Stomach (tissue), 8 donors: ENCODE measurements at regions not wholly inside any gene's neighbourhood (a gene's known extent, or its start where the extent isn't known, plus 50 kb on each side); places are given as distances from the start of the nearest gene placed in this dataset.
A peak's percentile ranks its signal among the peaks of the same experiment; 100 is the strongest.

Experiments
- DNase-seq, 2 donors: peaks; one replicate each; pipeline versions ENCODE4 v3.0.0 to v3.0.0-alpha.2; 2013 to 2019
- H3K27ac ChIP-seq, 5 donors: fragments of 200-600 bp in 4 of 5; sonication (generic) in 4 of 5; one replicate each; pipeline ENCODE4 v1.5.1; 2013 to 2019; ENCODE audit warnings: mild to moderate bottlenecking in 1 of 5, moderate library complexity in 1 of 5
- H3K27me3 ChIP-seq, 3 donors: fragments of 200-600 bp; sonication (generic); one replicate each; pipeline ENCODE4 v1.5.1; 2017 to 2019; ENCODE audit warnings: mixed run types in 1 of 3
- H3K36me3 ChIP-seq, 4 donors: fragments of 200-600 bp; sonication (generic); 1 replicate in 3 of 4; 2 replicates in 1 of 4; pipeline ENCODE4 v1.5.1; 2016 to 2019
- H3K4me1 ChIP-seq, 4 donors: fragments of 200-600 bp; sonication (generic); one replicate each; pipeline ENCODE4 v1.5.1; 2016 to 2019
- H3K4me3 ChIP-seq, 4 donors: fragments of 200-600 bp; sonication (generic) in 3 of 4; one replicate each; pipeline ENCODE4 v1.5.1; 2016 to 2019; ENCODE audit warnings: mild to moderate bottlenecking in 1 of 4
- H3K9me3 ChIP-seq, 4 donors: fragments of 200-600 bp; sonication (generic); one replicate each; pipeline ENCODE4 v1.5.1; 2016 to 2019
- EP300 ChIP-seq: sonication (generic); formaldehyde crosslinking; IDR thresholded peaks from one replicate; pipeline ENCODE4 v1.6.1; 2017; ENCODE audit warnings: antibody characterized with exemption
- POLR2A ChIP-seq, 4 donors: fragments of 450-650 bp; IDR thresholded peaks; one replicate each; pipeline ENCODE4 v1.6.1; 2016; ENCODE audit warnings: antibody characterized with exemption in 4 of 4, control low read depth in 2 of 4, mild to moderate bottlenecking in 1 of 4, moderate library complexity in 1 of 4
- POLR2AphosphoS5 ChIP-seq, 3 donors: sonication (generic); formaldehyde crosslinking; IDR thresholded peaks; one replicate each; pipeline ENCODE4 v1.6.1; 2016; ENCODE audit warnings: antibody characterized with exemption in 3 of 3
- WGBS, 5 donors: extraction: QIAGEN DNeasy Blood & Tissue Kit in 3 of 5; methylation state at CpG; one replicate each; pipeline versions ENCODE4 v1.1.5 to v1.1.7; 2013 to 2018; 5-methylcytosine and 5-hydroxymethylcytosine counted together
- intact Hi-C: fragments of 100-400 bp; cut with DNase I; formaldehyde crosslinking; loops from one replicate; pipeline ENCODE4 v1.15.1; 2023; ENCODE audit warnings: low total_unique reads
- TF ChIP-seq, protein P1 (sequence below), 7 experiments: fragments of 450-650 bp in 4 of 7; fragments of 200-600 bp in 3 of 7; sonication (generic) in 3 of 7; IDR thresholded peaks; one replicate each; pipeline ENCODE4 v1.5.1; 2016 to 2019; ENCODE audit warnings: antibody characterized with exemption in 7 of 7, control low read depth in 2 of 7, mild to moderate bottlenecking in 1 of 7
- donor health status: healthy with polysubstance abuse.
- donor health status: Bipolar disorder and iron deficiency.
- donor health status: healthy.

DNA sequence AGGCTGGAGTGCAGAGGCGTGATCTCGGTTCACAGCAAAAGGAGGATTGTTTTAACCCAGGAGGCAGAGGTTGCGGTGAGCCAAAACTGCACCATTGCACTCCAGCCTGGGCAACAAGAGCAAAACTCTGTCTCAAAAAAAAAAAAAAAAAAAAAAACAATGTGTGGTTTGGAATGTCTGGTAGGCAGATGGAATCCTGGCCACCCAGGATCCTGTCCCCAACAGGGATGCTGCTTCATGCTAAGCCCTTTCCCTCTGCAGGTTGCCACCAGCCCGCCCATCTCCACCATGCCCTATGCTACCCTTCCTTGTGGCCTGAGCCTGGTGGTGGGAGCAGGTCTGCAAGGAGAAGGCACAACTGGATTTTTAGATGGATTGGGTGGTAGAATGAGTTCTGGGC lies 129.7 kb upstream of the HAND1 start:
- Histone ChIP-seq H3K36me3 (no peaks in the 10 kb centered on the region), H3K27ac (no peak overlapping the region), H3K27me3 (peaks cover 0 to 74% (median 49%) of the 10 kb centered on the region in 3 donors), H3K4me3 (no peak overlapping the region), H3K4me1 (peaks cover 13 to 28% (median 19%) of the 10 kb centered on the region in 4 donors), H3K9me3 (no peaks in the 10 kb centered on the region)
- DNase-seq, result no peak
- TF ChIP-seq, protein P1, sequence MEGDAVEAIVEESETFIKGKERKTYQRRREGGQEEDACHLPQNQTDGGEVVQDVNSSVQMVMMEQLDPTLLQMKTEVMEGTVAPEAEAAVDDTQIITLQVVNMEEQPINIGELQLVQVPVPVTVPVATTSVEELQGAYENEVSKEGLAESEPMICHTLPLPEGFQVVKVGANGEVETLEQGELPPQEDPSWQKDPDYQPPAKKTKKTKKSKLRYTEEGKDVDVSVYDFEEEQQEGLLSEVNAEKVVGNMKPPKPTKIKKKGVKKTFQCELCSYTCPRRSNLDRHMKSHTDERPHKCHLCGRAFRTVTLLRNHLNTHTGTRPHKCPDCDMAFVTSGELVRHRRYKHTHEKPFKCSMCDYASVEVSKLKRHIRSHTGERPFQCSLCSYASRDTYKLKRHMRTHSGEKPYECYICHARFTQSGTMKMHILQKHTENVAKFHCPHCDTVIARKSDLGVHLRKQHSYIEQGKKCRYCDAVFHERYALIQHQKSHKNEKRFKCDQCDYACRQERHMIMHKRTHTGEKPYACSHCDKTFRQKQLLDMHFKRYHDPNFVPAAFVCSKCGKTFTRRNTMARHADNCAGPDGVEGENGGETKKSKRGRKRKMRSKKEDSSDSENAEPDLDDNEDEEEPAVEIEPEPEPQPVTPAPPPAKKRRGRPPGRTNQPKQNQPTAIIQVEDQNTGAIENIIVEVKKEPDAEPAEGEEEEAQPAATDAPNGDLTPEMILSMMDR (IDR thresholded peaks at IDR 0.05), result no peak
- TF ChIP-seq POLR2AphosphoS5 (IDR thresholded peaks at IDR 0.05) (no peak), POLR2A (IDR thresholded peaks at IDR 0.05) (no peak), EP300 (no peak)
- intact Hi-C loops, result loop anchor here (10.0 kb wide), 1 partner anchor 143 kb away; no protein-coding TSS in a partner anchor
- whole genome bisulfite sequencing, 5 donors, result 87 to 94% (median 91%) methylated on average over 4 of the region's 4 CpGs

DNA sequence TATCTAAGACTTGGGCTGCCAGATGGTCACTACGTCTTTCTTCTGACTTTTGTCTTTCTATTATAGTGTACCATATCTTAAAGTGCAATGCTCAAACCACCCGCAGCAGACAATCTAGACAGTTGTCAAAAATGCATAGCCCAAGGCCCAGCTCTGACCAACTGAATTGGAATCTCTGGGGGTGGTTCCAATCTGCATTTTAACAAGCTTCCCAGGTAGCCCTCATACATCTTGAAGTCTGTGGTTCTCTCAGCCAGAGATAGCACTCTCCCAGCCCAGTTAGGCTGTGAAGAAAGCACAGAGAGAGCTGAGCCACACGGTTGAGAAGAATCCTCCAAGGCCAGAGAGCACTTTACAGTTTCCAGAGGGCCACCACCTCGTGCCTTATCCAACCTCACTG lies 128.2 kb upstream of the HAND1 start:
- intact Hi-C loops, result loop anchor here (10.0 kb wide), 1 partner anchor 141 kb away; no protein-coding TSS in a partner anchor
- Histone ChIP-seq H3K4me3 (no peak overlapping the region), H3K27me3 (peaks cover 0 to 59% (median 37%) of the 10 kb centered on the region in 3 donors), H3K27ac (no peak overlapping the region), H3K36me3 (no peaks in the 10 kb centered on the region), H3K9me3 (no peaks in the 10 kb centered on the region), H3K4me1 (peaks cover 10 to 24% (median 15%) of the 10 kb centered on the region in 4 donors)
- no peak for DNase-seq
- no peak for TF ChIP-seq EP300
- TF ChIP-seq POLR2A (IDR thresholded peaks at IDR 0.05), result no peak
- no peak for TF ChIP-seq POLR2AphosphoS5 (IDR thresholded peaks at IDR 0.05)
- TF ChIP-seq, protein P1 (IDR thresholded peaks at IDR 0.05), result no peak
- 59 to 67% (median 64%) methylated on average over 4 of the region's 4 CpGs for WGBS, 5 donors

DNA sequence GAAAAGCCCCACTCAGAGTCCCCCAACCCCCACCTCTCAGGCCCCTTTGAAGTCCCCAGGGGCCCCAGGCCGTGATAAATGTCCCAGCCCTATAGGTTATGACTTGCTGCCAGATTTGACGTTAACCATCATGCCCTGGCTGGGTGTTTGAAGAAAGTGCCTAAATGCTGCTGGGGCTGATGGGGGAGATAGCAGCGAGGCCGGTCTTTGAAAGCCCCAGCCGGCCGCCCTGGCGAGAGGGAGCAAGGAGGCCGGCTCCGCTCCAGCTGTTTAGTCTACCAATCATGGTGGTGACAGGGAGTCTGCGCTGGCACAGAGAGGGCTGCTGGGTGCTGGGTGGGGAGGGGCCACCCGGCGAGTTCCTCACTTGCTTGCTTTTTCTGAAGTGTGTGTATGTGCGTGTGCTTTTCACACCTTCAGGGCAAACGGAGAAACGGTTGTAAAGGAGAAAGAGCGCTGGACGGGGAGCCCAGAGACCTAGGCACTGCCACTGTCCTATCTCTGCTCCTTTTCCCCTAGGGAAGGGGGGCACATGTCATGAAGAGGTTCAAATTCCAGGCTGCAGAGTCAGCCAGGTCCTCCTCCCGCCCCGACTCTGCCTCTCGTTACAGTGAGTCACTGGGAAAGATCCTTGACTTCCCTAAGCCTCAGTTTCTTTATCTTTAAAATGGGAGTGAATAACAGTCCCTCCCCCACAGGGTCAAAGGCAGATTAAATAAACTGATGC lies 126.1 kb upstream of the HAND1 start:
- peaks cover 0 to 48% (median 21%) of the 10 kb centered on the region in 3 donors for H3K27me3 ChIP-seq
- H3K27ac ChIP-seq, result no peak overlapping the region
- intact Hi-C loops, result loop anchor here (10.0 kb wide), 1 partner anchor 139 kb away; no protein-coding TSS in a partner anchor
- peaks cover 0 to 10% (median 4%) of the 10 kb centered on the region in 4 donors for H3K4me1 ChIP-seq
- WGBS, 5 donors, result 4 to 11% (median 6%) methylated on average over 20 of the region's 20 CpGs
- peak overlapping the region in 1 of 4 donors; percentile 6 for H3K4me3 ChIP-seq
- DNase-seq, result peak in 1 of 2 donors; percentile 58
- H3K36me3 ChIP-seq, result no peaks in the 10 kb centered on the region
- no peaks in the 10 kb centered on the region for H3K9me3 ChIP-seq
- TF ChIP-seq POLR2A (IDR thresholded peaks at IDR 0.05) (no peak), POLR2AphosphoS5 (IDR thresholded peaks at IDR 0.05) (no peak), EP300 (no peak)
- TF ChIP-seq, protein P1 (IDR thresholded peaks at IDR 0.05), result no peak

DNA sequence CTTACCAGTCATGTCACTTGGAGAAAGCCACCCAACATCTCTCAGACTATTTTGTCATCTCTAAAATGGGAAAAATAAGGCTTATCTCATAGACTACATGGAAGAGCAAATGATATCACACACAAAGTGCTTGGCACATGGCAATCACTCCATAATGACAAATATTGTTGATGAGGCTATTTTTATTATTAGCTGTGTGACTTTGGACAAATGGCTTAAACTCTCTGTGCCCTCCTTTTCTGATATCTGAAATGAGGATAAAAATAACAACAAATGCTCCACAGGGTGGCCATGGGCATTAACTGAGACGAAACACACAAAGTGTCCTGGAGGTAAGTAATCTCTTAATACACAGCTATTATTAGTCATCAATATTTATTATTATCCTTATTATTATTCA lies 125.5 kb upstream of the HAND1 start:
- Histone ChIP-seq H3K4me1 (peaks cover 0 to 10% (median 4%) of the 10 kb centered on the region in 4 donors), H3K4me3 (no peak overlapping the region), H3K36me3 (no peaks in the 10 kb centered on the region), H3K27ac (no peak overlapping the region), H3K9me3 (no peaks in the 10 kb centered on the region), H3K27me3 (peaks cover 0 to 42% (median 16%) of the 10 kb centered on the region in 3 donors)
- no peak for DNase-seq
- 44 to 66% (median 54%) methylated on average over 1 of the region's 1 CpG for WGBS, 5 donors
- intact Hi-C loops, result loop anchor here (10.0 kb wide), 1 partner anchor 139 kb away; no protein-coding TSS in a partner anchor
- TF ChIP-seq POLR2AphosphoS5 (IDR thresholded peaks at IDR 0.05), result no peak
- TF ChIP-seq, protein P1 (IDR thresholded peaks at IDR 0.05), result no peak
- TF ChIP-seq EP300, result no peak
- no peak for TF ChIP-seq POLR2A (IDR thresholded peaks at IDR 0.05)
